ENCODE measurements at regions not wholly inside any gene's neighbourhood (a gene's known extent, or its start where the extent isn't known, plus 50 kb on each side); places are given as distances from the start of the nearest gene placed in this dataset.

- no peak overlapping the region for H3K27ac ChIP-seq (ENCODE audit: low read depth in 1 of 2, low read length in 1 of 2)
- H3K36me3 ChIP-seq (ENCODE audit: control insufficient read depth in 4 of 4, insufficient read depth in 4 of 4, low read length in 4 of 4): no peaks in the 10 kb centered on the region
- no peaks in the 10 kb centered on the region for H3K9me3 ChIP-seq (ENCODE audit: control insufficient read depth in 4 of 4, insufficient read depth in 3 of 4, low read length in 3 of 4)
- no peak for TF ChIP-seq CTCF (IDR thresholded peaks at IDR 0.05; ENCODE audit: control extremely low read depth, extremely low read depth)
- no peak for ATAC-seq (ENCODE audit: insufficient read depth, low FRiP score)
- no peak overlapping the region for H3K9ac ChIP-seq (ENCODE audit: insufficient read depth in 1 of 2, low read length in 2 of 2)
- no peaks in the 10 kb centered on the region for H3K27me3 ChIP-seq (ENCODE audit: control insufficient read depth in 3 of 3, insufficient read depth in 3 of 3, low read length in 2 of 3)
- no peak for DNase-seq
- no peak overlapping the region for H3K4me3 ChIP-seq
- H3K4me1 ChIP-seq (ENCODE audit: control insufficient read depth in 5 of 5, insufficient read depth in 5 of 5, low read length in 5 of 5): no peaks in the 10 kb centered on the region
Measured at GRCh38 chr1:187044411-187044810, 215.7 kb downstream of the PLA2G4A start.

- Histone ChIP-seq H3K9ac (ENCODE audit: insufficient read depth in 1 of 2, low read length in 2 of 2) (no peak overlapping the region), H3K4me3 (no peak overlapping the region), H3K36me3 (ENCODE audit: control insufficient read depth in 4 of 4, insufficient read depth in 4 of 4, low read length in 4 of 4) (no peaks in the 10 kb centered on the region), H3K27me3 (ENCODE audit: control insufficient read depth in 3 of 3, insufficient read depth in 3 of 3, low read length in 2 of 3) (no peaks in the 10 kb centered on the region), H3K9me3 (ENCODE audit: control insufficient read depth in 4 of 4, insufficient read depth in 3 of 4, low read length in 3 of 4) (no peaks in the 10 kb centered on the region), H3K27ac (ENCODE audit: low read depth in 1 of 2, low read length in 1 of 2) (no peak overlapping the region), H3K4me1 (ENCODE audit: control insufficient read depth in 5 of 5, insufficient read depth in 5 of 5, low read length in 5 of 5) (no peaks in the 10 kb centered on the region)
- DNase-seq (no peak), ATAC-seq (ENCODE audit: insufficient read depth, low FRiP score) (no peak)
- TF ChIP-seq CTCF (IDR thresholded peaks at IDR 0.05; ENCODE audit: control extremely low read depth, extremely low read depth): no peak
- 83 to 93% methylated on average over 4 of the region's 4 CpGs for WGBS, 2 donors
Measured at GRCh38 chr1:187045371-187045770, 216.6 kb downstream of the PLA2G4A start.

- H3K9me3 ChIP-seq (ENCODE audit: control insufficient read depth in 4 of 4, insufficient read depth in 3 of 4, low read length in 3 of 4): no peaks in the 10 kb centered on the region
- H3K4me1 ChIP-seq (ENCODE audit: control insufficient read depth in 5 of 5, insufficient read depth in 5 of 5, low read length in 5 of 5): no peaks in the 10 kb centered on the region
- H3K9ac ChIP-seq (ENCODE audit: insufficient read depth in 1 of 2, low read length in 2 of 2): no peak overlapping the region
- H3K27ac ChIP-seq (ENCODE audit: low read depth in 1 of 2, low read length in 1 of 2): no peak overlapping the region
- DNase-seq: no peak
- TF ChIP-seq CTCF (IDR thresholded peaks at IDR 0.05; ENCODE audit: control extremely low read depth, extremely low read depth): no peak
- no peaks in the 10 kb centered on the region for H3K36me3 ChIP-seq (ENCODE audit: control insufficient read depth in 4 of 4, insufficient read depth in 4 of 4, low read length in 4 of 4)
- H3K27me3 ChIP-seq (ENCODE audit: control insufficient read depth in 3 of 3, insufficient read depth in 3 of 3, low read length in 2 of 3): no peaks in the 10 kb centered on the region
- no peak for ATAC-seq (ENCODE audit: insufficient read depth, low FRiP score)
- 91 to 93% methylated on average over 5 of the region's 5 CpGs for WGBS, 2 donors
- H3K4me3 ChIP-seq: no peak overlapping the region
Measured at GRCh38 chr1:187046293-187046692, 217.5 kb downstream of the PLA2G4A start.

- TF ChIP-seq CTCF (IDR thresholded peaks at IDR 0.05; ENCODE audit: control extremely low read depth, extremely low read depth): no peak
- no peaks in the 10 kb centered on the region for H3K9me3 ChIP-seq (ENCODE audit: control insufficient read depth in 4 of 4, insufficient read depth in 3 of 4, low read length in 3 of 4)
- H3K27me3 ChIP-seq (ENCODE audit: control insufficient read depth in 3 of 3, insufficient read depth in 3 of 3, low read length in 2 of 3): no peaks in the 10 kb centered on the region
- no peaks in the 10 kb centered on the region for H3K4me1 ChIP-seq (ENCODE audit: control insufficient read depth in 5 of 5, insufficient read depth in 5 of 5, low read length in 5 of 5)
- no peaks in the 10 kb centered on the region for H3K36me3 ChIP-seq (ENCODE audit: control insufficient read depth in 4 of 4, insufficient read depth in 4 of 4, low read length in 4 of 4)
- no peak for ATAC-seq (ENCODE audit: insufficient read depth, low FRiP score)
- WGBS, 2 donors: 75 to 86% methylated on average over 5 of the region's 5 CpGs
- no peak overlapping the region for H3K9ac ChIP-seq (ENCODE audit: insufficient read depth in 1 of 2, low read length in 2 of 2)
- no peak for DNase-seq
- no peak overlapping the region for H3K4me3 ChIP-seq
- no peak overlapping the region for H3K27ac ChIP-seq (ENCODE audit: low read depth in 1 of 2, low read length in 1 of 2)
Measured at GRCh38 chr1:187047298-187047697, 218.5 kb downstream of the PLA2G4A start.
